OCI-M2 (cell line): ENCODE measurements at regions not wholly inside any gene's neighbourhood (a gene's known extent, or its start where the extent isn't known, plus 50 kb on each side); places are given as distances from the start of the nearest gene placed in this dataset.
"Not testable (repeated sequence)": the region's sequence is repeated elsewhere in the genome, so short reads cannot be mapped to it uniquely, and the experiment has no call there.

Experiments
- DNase-seq: peaks from one replicate; lab custom pipeline; 2025; ENCODE audit not compliant: unreplicated experiment; lab: John Stamatoyannopoulos, UW

- no peak for DNase-seq
These were observed 474.4 kb downstream of the CDH9 start for GRCh38 chr5:26563979-26564378.

- DNase-seq: no peak
These were observed 485.3 kb downstream of the CDH9 start for GRCh38 chr5:26553079-26553478.

- DNase-seq: no peak
These were observed 494.4 kb downstream of the CDH9 start for GRCh38 chr5:26543987-26544386.

GRCh38 chr5:26538226-26538625 is 500.2 kb downstream of the CDH9 start:
- DNase-seq: no peak

GRCh38 chr5:26535215-26535614 is 503.2 kb downstream of the CDH9 start:
- no peak for DNase-seq

- no peak for DNase-seq
These were observed 508.1 kb downstream of the CDH9 start for GRCh38 chr5:26530305-26530704.

- no peak for DNase-seq
These were observed 519.1 kb downstream of the CDH9 start for GRCh38 chr5:26519245-26519644.

- DNase-seq: no peak
These were observed 520.3 kb downstream of the CDH9 start for GRCh38 chr5:26518065-26518464.

GRCh38 chr5:26498972-26499371 is 539.4 kb downstream of the CDH9 start:
- DNase-seq: no peak

GRCh38 chr5:26495437-26495836 is 542.9 kb downstream of the CDH9 start:
- DNase-seq: no peak

- no peak for DNase-seq
These were observed 545.4 kb downstream of the CDH9 start for GRCh38 chr5:26492906-26493459.

- DNase-seq: no peak
These were observed 550.8 kb downstream of the CDH9 start for GRCh38 chr5:26487553-26487952.

GRCh38 chr5:26486631-26487030 is 551.8 kb downstream of the CDH9 start:
- no peak for DNase-seq

- DNase-seq: not testable (repeated sequence)
These were observed 553.1 kb downstream of the CDH9 start for GRCh38 chr5:26485146-26485860.

- DNase-seq: peak; percentile 3
These were observed 555.5 kb downstream of the CDH9 start for GRCh38 chr5:26482810-26483375.

GRCh38 chr5:26482076-26482809 is 556.1 kb downstream of the CDH9 start:
- DNase-seq: no peak

- DNase-seq: no peak
These were observed 567.9 kb downstream of the CDH9 start for GRCh38 chr5:26470439-26470838.

GRCh38 chr5:26439121-26439520 is 599.3 kb downstream of the CDH9 start:
- no peak for DNase-seq

GRCh38 chr5:26434688-26435087 is 603.7 kb downstream of the CDH9 start:
- no peak for DNase-seq

GRCh38 chr5:26432386-26432785 is 606.0 kb downstream of the CDH9 start:
- no peak for DNase-seq

- no peak for DNase-seq
These were observed 608.1 kb downstream of the CDH9 start for GRCh38 chr5:26430323-26430722.

GRCh38 chr5:26427281-26427680 is 611.1 kb downstream of the CDH9 start:
- no peak for DNase-seq
